SW 1271 (cell line): ENCODE measurements at regions not wholly inside any gene's neighbourhood (a gene's known extent, or its start where the extent isn't known, plus 50 kb on each side); places are given as distances from the start of the nearest gene placed in this dataset.

ENCODE experiments used
- DNase-seq, 2 experiments: peaks; one replicate each; lab custom pipeline; 2025; lab: John Stamatoyannopoulos, UW

DNA sequence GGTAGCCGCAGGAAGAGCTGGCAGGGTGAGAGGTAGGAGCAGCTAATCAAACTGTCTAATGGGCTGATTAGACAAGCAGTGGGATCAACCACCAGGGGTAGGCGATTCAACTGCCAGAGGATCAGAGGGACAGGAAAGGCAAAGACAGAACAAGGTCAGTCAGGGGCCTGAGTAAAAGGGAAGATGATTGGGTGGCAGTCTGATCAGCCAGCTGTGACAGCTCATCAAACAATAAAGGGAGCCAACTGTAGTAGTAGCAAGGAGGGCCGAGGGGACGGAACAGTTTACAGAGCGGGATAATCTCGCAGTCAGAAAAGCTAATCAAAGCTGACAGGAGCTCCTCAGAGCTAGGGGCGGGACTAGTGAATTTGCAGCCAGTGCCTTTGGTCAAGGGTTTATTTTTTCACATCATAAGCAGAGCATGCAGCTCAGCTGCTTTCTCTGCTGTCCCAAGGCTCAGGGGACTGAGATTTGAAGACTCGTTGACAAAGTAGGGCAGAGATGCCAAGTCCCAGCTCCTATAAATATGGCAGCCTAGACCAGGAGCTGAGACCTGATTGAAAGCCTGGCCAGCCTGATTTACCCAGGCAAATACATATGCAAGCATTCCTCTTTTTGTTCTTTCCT is 418.2 kb downstream of the GABRG2 start:
- no peak for DNase-seq

DNA sequence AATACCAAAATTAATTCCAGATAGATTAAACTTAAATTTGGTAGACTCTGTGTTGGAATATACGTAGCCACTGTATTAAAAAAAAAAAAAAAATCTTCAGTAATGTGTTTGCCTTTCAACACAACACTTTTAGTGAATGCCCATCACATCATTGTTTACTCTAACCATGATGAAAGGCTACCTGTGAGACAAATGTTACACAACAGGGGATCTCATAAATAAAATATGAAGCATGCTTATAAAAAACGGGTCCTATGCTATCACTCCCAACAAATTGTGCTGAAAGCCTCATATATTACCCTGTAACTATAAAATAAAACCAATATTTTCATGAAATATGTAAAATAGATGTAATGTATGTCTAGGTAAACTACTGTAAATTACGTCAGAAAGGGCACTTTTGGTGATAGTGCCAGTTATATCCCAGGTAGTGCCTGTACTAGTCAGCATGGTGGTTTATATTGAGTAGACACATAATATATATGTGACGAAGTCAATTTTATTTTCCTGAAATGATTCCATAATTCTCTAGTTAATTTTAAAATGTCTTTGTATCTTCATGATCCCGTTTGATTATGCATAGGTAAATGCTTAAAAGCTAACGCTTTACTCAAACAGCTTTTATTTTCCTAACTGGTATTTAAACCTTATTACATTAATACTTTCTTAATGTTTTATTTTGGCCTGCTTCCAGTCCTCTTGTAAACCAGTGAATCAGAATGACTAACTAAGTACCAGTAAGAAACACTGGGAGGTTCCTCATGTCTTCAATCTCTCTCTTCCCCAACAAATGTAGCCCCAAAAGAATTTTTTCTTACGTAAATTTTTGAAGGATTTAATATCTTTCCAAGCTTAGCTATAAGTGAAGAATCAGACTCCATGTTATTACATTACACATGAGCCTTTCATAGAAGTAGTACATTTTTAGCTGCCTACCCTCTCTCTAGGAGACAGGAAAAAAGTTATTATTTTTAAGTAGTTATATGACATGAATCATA is 420.3 kb downstream of the GABRG2 start:
- DNase-seq: no peak

- no peak for DNase-seq
Measured at GRCh38 chr5:162496100-162496808, 428.7 kb downstream of the GABRG2 start.

DNA sequence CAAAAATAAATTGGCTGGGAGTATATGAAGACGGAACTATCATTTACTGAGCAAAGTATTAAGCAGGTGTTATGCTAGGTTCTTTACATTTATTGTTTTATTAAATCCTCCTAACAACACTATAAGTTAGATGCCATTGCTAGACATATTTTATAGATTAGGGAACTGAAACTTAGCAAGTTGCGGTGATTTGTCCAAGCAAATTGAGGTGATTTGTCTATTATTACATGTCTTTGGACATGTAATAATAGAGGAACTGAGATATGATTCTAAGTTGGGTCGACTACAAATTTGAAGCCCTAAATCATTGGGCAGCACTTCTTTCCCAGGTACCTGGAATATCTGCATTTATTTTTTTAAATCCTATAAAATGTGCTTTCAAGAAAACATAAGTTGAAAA is 429.9 kb downstream of the GABRG2 start:
- DNase-seq: no peak

DNA sequence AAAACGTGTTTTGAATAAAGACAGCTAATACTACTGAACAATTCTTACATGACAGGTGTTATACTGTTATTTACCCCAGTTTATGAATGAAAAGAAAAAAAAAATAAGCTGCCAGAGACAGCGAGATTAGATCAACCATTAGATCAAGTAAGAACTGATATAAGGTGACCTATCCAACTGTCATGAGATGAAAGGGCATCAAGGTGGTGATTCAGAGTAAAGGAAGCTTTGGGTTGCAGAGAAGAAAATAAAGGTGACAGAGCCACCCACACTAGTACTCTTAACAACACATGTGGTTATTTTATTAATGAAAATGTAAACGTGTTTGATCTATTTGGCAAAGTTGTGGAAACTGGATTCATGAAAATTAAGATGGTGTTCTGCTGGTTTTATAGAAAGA is 435.2 kb downstream of the GABRG2 start:
- DNase-seq: no peak

GRCh38 chr5:162503796-162504195 is 436.2 kb downstream of the GABRG2 start:
- no peak for DNase-seq

GRCh38 chr5:162512935-162513565 is 445.5 kb downstream of the GABRG2 start:
- DNase-seq: no peak

DNA sequence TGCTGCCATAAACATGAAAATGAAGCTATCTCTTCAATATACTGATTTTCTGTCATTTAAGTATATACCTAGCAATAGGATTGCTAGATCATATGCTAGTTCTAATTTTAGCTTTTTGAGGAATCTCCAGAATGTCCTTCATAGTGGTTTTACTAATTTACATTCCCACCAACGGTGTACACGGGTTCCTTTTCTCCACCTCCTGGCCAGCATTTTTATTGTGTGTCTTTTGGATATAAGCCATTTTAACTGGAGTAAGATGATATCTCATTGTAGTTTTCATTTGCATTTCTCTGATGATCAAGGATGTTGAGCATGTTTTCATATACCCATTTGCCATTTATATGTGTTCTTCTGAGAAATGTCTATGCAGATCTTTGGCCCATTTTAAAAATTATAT is 446.5 kb downstream of the GABRG2 start:
- no peak for DNase-seq

GRCh38 chr5:162520878-162521277 is 453.3 kb downstream of the GABRG2 start:
- no peak for DNase-seq

DNA sequence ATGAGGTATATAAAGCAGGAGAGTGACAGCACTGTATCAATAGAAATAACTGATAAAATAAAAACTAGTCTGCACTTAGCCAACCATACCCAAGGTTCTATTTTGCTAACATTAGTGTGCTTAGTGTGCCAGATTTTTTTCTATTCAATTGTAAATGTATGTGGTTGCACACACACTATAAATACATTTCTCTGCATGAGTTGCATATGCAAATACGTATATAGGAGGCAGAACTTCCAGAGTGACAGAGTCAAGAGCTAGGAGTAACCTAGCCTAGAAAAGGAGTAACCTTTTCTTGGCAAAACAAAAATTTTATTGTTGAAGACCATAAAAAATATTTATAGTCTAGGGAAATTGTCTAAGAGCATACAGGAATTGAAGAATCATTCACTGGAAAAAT is 461.6 kb downstream of the GABRG2 start:
- no peak for DNase-seq

GRCh38 chr5:162529886-162530285 is 462.3 kb downstream of the GABRG2 start:
- no peak for DNase-seq

GRCh38 chr5:162543437-162543836 is 475.9 kb downstream of the GABRG2 start:
- DNase-seq: no peak

- DNase-seq: no peak
Measured at GRCh38 chr5:162544905-162545304, 477.3 kb downstream of the GABRG2 start.

GRCh38 chr5:162550236-162550635 is 482.7 kb downstream of the GABRG2 start:
- DNase-seq: no peak

DNA sequence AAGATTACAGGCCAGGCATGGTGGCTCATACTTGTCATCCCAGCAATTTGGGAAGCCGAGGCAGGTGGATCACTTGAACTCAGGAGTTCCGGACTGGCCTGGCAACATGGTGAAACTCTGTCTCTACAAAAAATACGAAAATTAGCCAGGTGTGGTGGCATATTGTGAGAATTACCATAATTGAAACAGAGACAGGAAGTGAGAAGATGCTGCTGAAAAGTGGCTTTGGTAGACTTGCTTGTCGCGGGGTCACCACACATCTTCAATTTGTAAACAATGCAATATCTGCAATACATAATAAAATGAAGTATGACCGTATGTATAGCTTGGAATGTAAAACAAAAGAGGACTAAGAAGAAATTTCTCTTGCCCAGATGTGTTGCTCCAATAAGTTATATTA is 490.5 kb downstream of the GABRG2 start:
- no peak for DNase-seq

GRCh38 chr5:162567644-162568043 is 500.1 kb downstream of the GABRG2 start:
- DNase-seq: no peak

DNA sequence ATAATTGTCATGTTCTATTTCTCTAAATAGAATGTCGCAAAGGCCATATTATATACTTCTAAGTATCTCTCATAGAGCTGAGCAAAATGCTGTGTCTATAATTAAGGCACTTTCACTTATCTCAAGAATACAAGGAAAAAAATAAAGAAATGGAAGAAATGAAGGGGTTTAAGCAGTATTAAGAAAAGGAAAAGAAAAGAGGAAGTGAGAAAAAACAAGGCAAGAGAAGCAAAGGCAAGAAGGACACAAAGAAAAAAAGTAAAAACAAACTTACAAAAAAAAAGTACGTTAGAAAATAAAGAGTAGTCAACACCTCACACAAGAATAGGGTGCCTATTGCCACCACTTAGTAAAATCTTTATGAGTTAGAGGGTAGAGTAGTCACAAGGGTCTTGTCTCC is 506.2 kb downstream of the GABRG2 start:
- no peak for DNase-seq

DNA sequence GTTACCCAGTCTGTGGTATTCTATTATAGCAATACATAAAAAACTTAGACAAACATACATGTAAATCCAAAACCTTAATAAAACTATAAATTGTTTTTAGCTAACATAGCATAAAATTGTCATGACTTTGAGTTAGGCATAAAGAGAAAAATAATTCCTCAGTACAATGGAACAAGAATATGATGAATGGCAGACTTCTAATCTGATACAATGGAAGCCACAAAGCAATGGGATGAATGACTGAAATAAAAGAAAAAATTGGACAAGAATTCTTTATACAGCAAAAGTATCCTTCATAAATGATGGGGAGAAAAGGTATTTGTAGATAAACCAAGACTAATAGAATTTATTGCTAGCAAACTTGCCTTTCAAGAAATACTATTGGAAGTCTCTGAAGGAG is 524.2 kb downstream of the GABRG2 start:
- DNase-seq: no peak

GRCh38 chr5:162593881-162594280 is 526.3 kb downstream of the GABRG2 start:
- DNase-seq: no peak

DNA sequence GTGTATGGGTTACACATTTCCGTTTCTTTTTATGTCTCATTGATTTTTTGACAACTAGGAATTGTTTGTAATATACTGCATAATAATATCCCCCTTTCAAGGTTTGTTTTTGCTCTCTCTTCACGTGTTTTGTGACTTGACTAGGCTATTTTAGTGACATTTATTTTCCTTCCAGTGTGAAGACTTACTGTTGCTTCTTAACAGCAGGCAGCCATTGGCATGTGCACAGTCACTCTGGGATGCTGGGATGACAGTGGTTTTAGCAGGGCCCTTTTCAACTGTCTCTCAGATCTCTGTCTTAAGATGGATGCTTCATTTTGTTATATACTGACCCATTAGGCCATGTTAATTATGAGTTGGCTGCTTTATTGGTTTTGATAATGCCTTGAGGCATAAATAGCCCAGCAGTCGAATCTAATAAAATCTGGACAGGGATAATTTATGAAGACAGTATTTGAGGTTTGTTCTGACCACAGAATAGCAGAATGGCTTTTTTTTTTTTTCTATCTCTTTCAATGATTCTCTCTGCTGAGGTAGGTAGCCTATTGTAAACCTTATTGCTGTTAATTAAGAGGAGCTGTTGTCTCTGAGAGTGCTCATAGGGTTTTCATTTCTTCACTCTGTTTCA is 536.0 kb downstream of the GABRG2 start:
- DNase-seq: no peak

- DNase-seq: no peak
Measured at GRCh38 chr5:162607879-162608278, 540.3 kb downstream of the GABRG2 start.
